Loucy (cell line): ENCODE measurements at regions not wholly inside any gene's neighbourhood (a gene's known extent, or its start where the extent isn't known, plus 50 kb on each side); places are given as distances from the start of the nearest gene placed in this dataset.
"Not testable (repeated sequence)": the region's sequence is repeated elsewhere in the genome, so short reads cannot be mapped to it uniquely, and the experiment has no call there.

Source experiments
- H2AFZ ChIP-seq: fragments of 200-600 bp; sonication (generic); 2 replicates; pipeline ENCODE4 v1.6.0; 2016; ENCODE audit warnings: antibody characterized with exemption, mild to moderate bottlenecking, low read length, moderate library complexity
- H3F3A ChIP-seq: fragments of 200-600 bp; 2 replicates; pipeline ENCODE4 v1.6.0; 2016; ENCODE audit warnings: antibody characterized with exemption, low read depth, mild to moderate bottlenecking
- H3K27me3 ChIP-seq: fragments of 200-600 bp; sonication (generic); 2 replicates; pipeline ENCODE4 v1.6.1; 2014; ENCODE audit warnings: low read length, mild to moderate bottlenecking; ENCODE audit not compliant: insufficient read depth, poor library complexity, severe bottlenecking
- H3K36me3 ChIP-seq: fragments of 200-600 bp; sonication (generic); 2 replicates; pipeline ENCODE4 v1.6.1; 2016; ENCODE audit warnings: low read length; ENCODE audit not compliant: insufficient read depth
- H3K4me1 ChIP-seq: fragments of 200-600 bp; sonication (generic); 2 replicates; pipeline ENCODE4 v1.5.1; 2014; ENCODE audit warnings: low read length, mild to moderate bottlenecking; ENCODE audit not compliant: insufficient read depth, poor library complexity, severe bottlenecking
- H3K4me2 ChIP-seq: fragments of 200-600 bp; sonication (generic); 2 replicates; pipeline ENCODE4 v1.6.0; 2014; ENCODE audit warnings: antibody characterized with exemption, low read length, low read depth, mild to moderate bottlenecking; ENCODE audit not compliant: poor library complexity, severe bottlenecking
- H3K4me3 ChIP-seq: fragments of 200-600 bp; sonication (generic); 2 replicates; pipeline ENCODE4 v1.5.1; 2014; ENCODE audit warnings: low read length, mild to moderate bottlenecking, mixed read lengths; ENCODE audit not compliant: poor library complexity, severe bottlenecking
- H3K79me2 ChIP-seq: fragments of 200-600 bp; sonication (generic); 2 replicates; pipeline ENCODE4 v1.6.1; 2014; ENCODE audit warnings: low read length; ENCODE audit not compliant: insufficient read depth
- H3K9ac ChIP-seq: fragments of 200-600 bp; sonication (generic); 2 replicates; pipeline ENCODE4 v1.6.0; 2014; ENCODE audit warnings: mild to moderate bottlenecking, low read depth, low read length, moderate library complexity; ENCODE audit not compliant: poor library complexity, severe bottlenecking
- H3K9me2 ChIP-seq: fragments of 200-600 bp; sonication (generic); replicated peaks from 2 replicates; pipeline ENCODE4 v1.6.1; 2016; ENCODE audit warnings: low read depth, low read length, mixed read lengths
- H3K9me3 ChIP-seq: fragments of 200-600 bp; sonication (generic); 2 replicates; pipeline ENCODE4 v1.6.1; 2014; ENCODE audit warnings: mild to moderate bottlenecking, antibody characterized with exemption, low read length, low read depth; ENCODE audit not compliant: insufficient read depth
- H4K20me1 ChIP-seq: fragments of 200-600 bp; sonication (generic); 2 replicates; pipeline ENCODE4 v1.6.0; 2014; ENCODE audit warnings: antibody characterized with exemption, low read length, mild to moderate bottlenecking; ENCODE audit not compliant: insufficient read depth, poor library complexity, severe bottlenecking
- CTCF ChIP-seq: fragments of 200-600 bp; sonication (generic); conservative IDR thresholded peaks from 2 replicates; pipeline ENCODE4 v1.5.1; 2014; ENCODE audit warnings: mild to moderate bottlenecking, antibody characterized with exemption, low read length
- EZH2phosphoT487 ChIP-seq: fragments of 200-600 bp; IDR thresholded peaks from 2 replicates; pipeline ENCODE4 v1.6.1; 2018; ENCODE audit warnings: antibody characterized with exemption, mild to moderate bottlenecking, moderate library complexity, borderline replicate concordance

GRCh38 chr6:15936503-15936902 lies 192.4 kb upstream of the MYLIP start:
- Histone ChIP-seq H3K9me3 (no peaks in the 10 kb centered on the region), H3K4me1 (peaks cover 10% of the 10 kb centered on the region), H3K36me3 (no peaks in the 10 kb centered on the region), H2AFZ (no peak overlapping the region), H3K9me2 (no peaks in the 10 kb centered on the region), H3F3A (no peaks in the 10 kb centered on the region), H3K4me2 (no peak overlapping the region), H3K4me3 (no peak overlapping the region), H3K9ac (no peak overlapping the region), H4K20me1 (no peaks in the 10 kb centered on the region), H3K27me3 (no peaks in the 10 kb centered on the region), H3K79me2 (no peaks in the 10 kb centered on the region)
- TF ChIP-seq CTCF = no peak
- TF ChIP-seq EZH2phosphoT487 = no peak

GRCh38 chr6:15935661-15936060 lies 193.2 kb upstream of the MYLIP start:
- TF ChIP-seq CTCF = no peak
- no peak overlapping the region for H2AFZ ChIP-seq
- H3K4me3 ChIP-seq = no peak overlapping the region

GRCh38 chr6:15931697-15932096 lies 197.2 kb upstream of the MYLIP start:
- H4K20me1 ChIP-seq, H3K79me2 ChIP-seq, H3K27me3 ChIP-seq, H3K36me3 ChIP-seq, H3K4me2 ChIP-seq, H2AFZ ChIP-seq, H3K9ac ChIP-seq, H3K9me2 ChIP-seq, H3K4me1 ChIP-seq, H3K9me3 ChIP-seq, H3K4me3 ChIP-seq, H3F3A ChIP-seq: not testable (repeated sequence)

More at GRCh38 chr6:15935661-15936060, 193.2 kb upstream of the MYLIP start:
- Histone ChIP-seq H3K9ac (no peak overlapping the region), H3K9me3 (peaks cover 6% of the 10 kb centered on the region; the same call in 1 of the 2 replicates), H3F3A (no peaks in the 10 kb centered on the region), H4K20me1 (no peaks in the 10 kb centered on the region), H3K4me2 (no peak overlapping the region), H3K36me3 (no peaks in the 10 kb centered on the region), H3K79me2 (no peaks in the 10 kb centered on the region), H3K4me1 (peaks cover 10% of the 10 kb centered on the region), H3K9me2 (no peaks in the 10 kb centered on the region), H3K27me3 (no peaks in the 10 kb centered on the region)

GRCh38 chr6:15930207-15930606 lies 198.7 kb upstream of the MYLIP start:
- Histone ChIP-seq H3K27me3 (no peaks in the 10 kb centered on the region), H3K36me3 (no peaks in the 10 kb centered on the region), H4K20me1 (no peaks in the 10 kb centered on the region), H3K4me1 (no peaks in the 10 kb centered on the region), H3K79me2 (no peaks in the 10 kb centered on the region), H3K4me3 (no peak overlapping the region), H3K9me2 (no peaks in the 10 kb centered on the region), H2AFZ (no peak overlapping the region), H3F3A (no peaks in the 10 kb centered on the region), H3K9ac (no peak overlapping the region), H3K9me3 (peaks cover 10% of the 10 kb centered on the region; the same call in 1 of the 2 replicates), H3K4me2 (no peak overlapping the region)
- no peak for TF ChIP-seq EZH2phosphoT487
- TF ChIP-seq CTCF = no peak
